Right lobe of liver (tissue), 6 donors: ENCODE measurements at regions not wholly inside any gene's neighbourhood (a gene's known extent, or its start where the extent isn't known, plus 50 kb on each side); places are given as distances from the start of the nearest gene placed in this dataset.

ENCODE experiments used
- ATAC-seq, 4 donors: fragments of 200-7000 bp; cut with Tn5 transposase; one replicate each; pipeline ENCODE4 v1.9.1; 2020; ENCODE audit warnings: mild to moderate bottlenecking in 4 of 4, moderate library complexity in 4 of 4
- DNase-seq, 3 donors: peaks; one replicate each; pipeline ENCODE4 v3.0.0-alpha.2; 2020
- H3K27ac ChIP-seq, 3 donors: fragments of 200-600 bp; one replicate each; pipeline ENCODE4 v1.8.0; 2022
- H3K27me3 ChIP-seq, 2 donors: fragments of 200-600 bp; one replicate each; pipeline ENCODE4 v1.8.0; 2022
- H3K36me3 ChIP-seq, 4 donors: fragments of 200-600 bp; sonication (generic) in 1 of 4; one replicate each; pipeline versions ENCODE4 v1.5.1 to v1.8.0; 2017 to 2022; ENCODE audit warnings: control low read depth in 1 of 4
- H3K4me1 ChIP-seq, 4 donors: fragments of 200-600 bp; sonication (generic) in 1 of 4; one replicate each; pipeline versions ENCODE4 v1.5.1 to v1.8.0; 2017 to 2022; ENCODE audit warnings: control low read depth in 1 of 4
- H3K4me3 ChIP-seq, 3 donors: fragments of 200-600 bp; one replicate each; pipeline ENCODE4 v1.8.0; 2022
- H3K9me3 ChIP-seq, 4 donors: fragments of 200-600 bp; sonication (generic) in 1 of 4; one replicate each; pipeline versions ENCODE4 v1.5.1 to v1.8.0; 2017 to 2022; ENCODE audit warnings: control low read depth in 1 of 4
- CTCF ChIP-seq, 4 donors: fragments of 200-600 bp in 3 of 4; fragments of 450-650 bp in 1 of 4; IDR thresholded peaks; one replicate each; pipeline versions ENCODE4 v1.5.1 to v1.8.0; 2016 to 2022; ENCODE audit warnings: antibody characterized with exemption in 4 of 4, mild to moderate bottlenecking in 2 of 4
- POLR2A ChIP-seq: fragments of 450-650 bp; IDR thresholded peaks from one replicate; pipeline ENCODE4 v1.6.1; 2017; ENCODE audit warnings: antibody characterized with exemption, mild to moderate bottlenecking
- WGBS: methylation state at CpG from one replicate; pipeline ENCODE4 v1.1.6; 2018; ENCODE audit warnings: low coverage, low lambda C conversion rate; ENCODE audit not compliant: insufficient coverage; ENCODE audit errors: missing lambda C conversion rate; 5-methylcytosine and 5-hydroxymethylcytosine counted together
- intact Hi-C, 2 donors: fragments of 100-400 bp; cut with DNase I; formaldehyde crosslinking; loops; one replicate each; pipeline versions ENCODE4 v1.11.2 to v1.14.1; 2022
- donor health status: DM: no; HTN: yes; CAD: no.
- donor health status: DM: no; HTN: no; CAD: no.
- donor health status: DM: no; HTN: no; CAD: no.
- donor health status: DM: no; HTN: yes; CAD: no.
- donor health status: DM: no; HTN: yes; CAD: no.

DNA sequence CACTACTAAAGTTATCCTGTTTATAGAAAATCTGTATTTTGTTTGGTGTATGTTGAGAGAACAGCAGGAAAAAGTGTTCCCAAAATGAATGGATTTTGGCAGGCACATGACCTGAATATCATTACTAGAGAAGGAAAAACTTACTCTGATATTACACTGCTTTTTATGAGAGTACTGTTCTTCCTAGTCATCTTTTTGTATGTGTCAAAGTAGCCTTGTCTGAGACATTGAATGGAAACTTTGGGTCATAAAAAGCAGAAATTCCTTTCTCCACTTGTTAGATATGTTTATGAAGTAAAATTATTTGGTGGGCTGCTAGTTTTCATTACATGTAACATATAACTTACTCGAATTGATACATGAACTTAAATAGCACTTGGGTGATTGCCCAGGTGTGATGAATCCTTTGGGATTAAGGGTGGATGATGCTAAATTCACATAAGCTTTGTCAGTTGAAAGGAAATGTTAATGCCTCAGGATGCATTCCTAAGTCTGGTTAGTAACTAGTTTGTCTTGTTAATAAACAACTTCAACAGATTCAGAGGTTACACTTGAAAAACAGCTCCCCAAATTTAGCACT, 206.7 kb downstream of the CENPW start:
- Histone ChIP-seq H3K9me3 (no peaks in the 10 kb centered on the region), H3K36me3 (no peaks in the 10 kb centered on the region), H3K27me3 (no peaks in the 10 kb centered on the region), H3K27ac (no peak overlapping the region), H3K4me3 (no peak overlapping the region), H3K4me1 (peaks cover 0 to 5% (median 0%) of the 10 kb centered on the region in 4 donors)
- intact Hi-C loops, result no loop called here
- ATAC-seq, result no peak
- 27% methylated on average over 1 of the region's 1 CpG for WGBS
- no peak for DNase-seq
- TF ChIP-seq CTCF (IDR thresholded peaks at IDR 0.05) (no peak), POLR2A (no peak)

DNA sequence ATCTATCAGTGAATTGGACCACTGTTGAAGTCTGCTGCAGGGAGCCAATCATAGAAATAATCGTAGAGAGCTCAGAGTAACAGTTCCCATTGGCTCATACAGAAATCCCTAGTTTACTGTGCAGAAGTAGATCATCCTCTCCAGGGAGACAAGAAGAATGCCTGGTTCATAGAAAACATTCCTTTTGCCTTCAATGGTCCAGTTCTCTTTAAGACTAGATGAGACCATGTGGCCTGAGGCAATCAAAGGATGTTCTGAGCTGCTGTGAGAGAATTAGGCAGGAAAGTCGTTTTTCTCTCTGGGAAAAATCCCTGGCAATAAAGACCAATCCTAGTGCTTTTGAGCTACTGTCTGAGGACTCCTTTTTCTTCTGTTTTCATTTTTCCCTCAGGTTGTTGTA, 208.4 kb downstream of the CENPW start:
- H3K36me3 ChIP-seq, result no peaks in the 10 kb centered on the region

GRCh38 chr6:126550323-126550722, 210.4 kb downstream of the CENPW start:
- 100% methylated on average over 2 of the region's 5 CpGs for WGBS
- H3K27ac ChIP-seq, result no peak overlapping the region
- no peak for TF ChIP-seq POLR2A
- TF ChIP-seq CTCF (IDR thresholded peaks at IDR 0.05), result no peak
- DNase-seq, result no peak
- no peak overlapping the region for H3K4me3 ChIP-seq
- no peaks in the 10 kb centered on the region for H3K36me3 ChIP-seq
- H3K4me1 ChIP-seq, result no peaks in the 10 kb centered on the region
- no peaks in the 10 kb centered on the region for H3K9me3 ChIP-seq
- H3K27me3 ChIP-seq, result no peaks in the 10 kb centered on the region
- ATAC-seq, result no peak
- intact Hi-C loops, result no loop called here

More for the DNA sequence above, 208.4 kb downstream of the CENPW start:
- Histone ChIP-seq H3K27me3 (no peaks in the 10 kb centered on the region), H3K9me3 (no peaks in the 10 kb centered on the region), H3K4me3 (no peak overlapping the region), H3K27ac (no peak overlapping the region), H3K4me1 (no peaks in the 10 kb centered on the region)
- no peak for ATAC-seq
- intact Hi-C loops, result no loop called here
- 35% methylated on average over 2 of the region's 2 CpGs for WGBS
- DNase-seq, result no peak
- no peak for TF ChIP-seq CTCF (IDR thresholded peaks at IDR 0.05)
- no peak for TF ChIP-seq POLR2A

GRCh38 chr6:126551832-126552231, 211.9 kb downstream of the CENPW start:
- ATAC-seq (no peak), DNase-seq (no peak)
- Histone ChIP-seq H3K9me3 (no peaks in the 10 kb centered on the region), H3K4me3 (no peak overlapping the region), H3K4me1 (no peaks in the 10 kb centered on the region), H3K36me3 (no peaks in the 10 kb centered on the region), H3K27ac (no peak overlapping the region), H3K27me3 (no peaks in the 10 kb centered on the region)
- intact Hi-C loops, result no loop called here
- TF ChIP-seq CTCF (IDR thresholded peaks at IDR 0.05) (no peak), POLR2A (no peak)
- 91% methylated on average over 1 of the region's 1 CpG for WGBS

DNA sequence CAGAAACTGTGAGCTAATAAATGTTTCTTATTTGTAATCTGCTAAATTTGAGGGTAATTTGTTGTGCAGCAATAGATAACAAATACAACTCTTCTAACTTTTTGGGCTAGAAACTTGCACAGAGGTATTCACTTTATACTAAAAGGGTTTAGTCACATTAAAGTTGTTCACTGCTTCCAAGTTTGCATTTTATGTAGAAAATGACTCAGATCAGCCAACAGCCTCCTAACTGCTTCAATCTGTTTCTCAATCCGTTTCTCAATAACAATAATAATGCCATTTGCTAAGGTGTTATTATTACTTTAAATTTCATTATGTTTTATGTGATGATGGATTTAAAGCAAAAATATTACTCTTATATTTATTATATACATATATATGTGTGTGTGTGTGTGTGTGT, 213.9 kb downstream of the CENPW start:
- no peak for TF ChIP-seq POLR2A
- no peak for TF ChIP-seq CTCF (IDR thresholded peaks at IDR 0.05)
- intact Hi-C loops, result no loop called here
- no peaks in the 10 kb centered on the region for H3K9me3 ChIP-seq
- H3K27me3 ChIP-seq, result no peaks in the 10 kb centered on the region
- no peaks in the 10 kb centered on the region for H3K4me1 ChIP-seq
- no peak overlapping the region for H3K4me3 ChIP-seq
- no peak overlapping the region for H3K27ac ChIP-seq
- DNase-seq (no peak), ATAC-seq (no peak)
- H3K36me3 ChIP-seq, result no peaks in the 10 kb centered on the region
- WGBS, result 56% methylated on average over 1 of the region's 1 CpG
